ENCODE measurements at regions not wholly inside any gene's neighbourhood (a gene's known extent, or its start where the extent isn't known, plus 50 kb on each side); places are given as distances from the start of the nearest gene placed in this dataset.

GRCh38 chr5:73381590-73382400 is 66.8 kb downstream of the FOXD1 start:
- no peak for TF ChIP-seq CTCF (IDR thresholded peaks at IDR 0.05; ENCODE audit: borderline replicate concordance, control extremely low read depth, extremely low read depth, insufficient read depth, missing control alignments)

GRCh38 chr5:73380710-73381589 is 67.6 kb downstream of the FOXD1 start:
- DNase-seq (ENCODE audit: low spot score), result peak; percentile 22
- in situ Hi-C loops (cut with MboI; ENCODE audit: low sequenced_read_pairs, unreplicated experiment), result no loop called here
- TF ChIP-seq CTCF (IDR thresholded peaks at IDR 0.05; ENCODE audit: borderline replicate concordance, control extremely low read depth, extremely low read depth, insufficient read depth, missing control alignments), result no peak

More at GRCh38 chr5:73381590-73382400, 66.8 kb downstream of the FOXD1 start:
- in situ Hi-C loops (cut with MboI; ENCODE audit: low sequenced_read_pairs, unreplicated experiment), result no loop called here
- DNase-seq (ENCODE audit: low spot score), result peak; percentile 18

- DNase-seq (ENCODE audit: low spot score), result peak; percentile 16
- in situ Hi-C loops (cut with MboI; ENCODE audit: low sequenced_read_pairs, unreplicated experiment), result no loop called here
- TF ChIP-seq CTCF (IDR thresholded peaks at IDR 0.05; ENCODE audit: borderline replicate concordance, control extremely low read depth, extremely low read depth, insufficient read depth, missing control alignments), result no peak
These were observed 68.5 kb downstream of the FOXD1 start for GRCh38 chr5:73380041-73380440.

GRCh38 chr5:73379435-73379834 is 69.1 kb downstream of the FOXD1 start:
- in situ Hi-C loops (cut with MboI; ENCODE audit: low sequenced_read_pairs, unreplicated experiment), result no loop called here
- DNase-seq (ENCODE audit: low spot score), result peak; percentile 14
- TF ChIP-seq CTCF (IDR thresholded peaks at IDR 0.05; ENCODE audit: borderline replicate concordance, control extremely low read depth, extremely low read depth, insufficient read depth, missing control alignments), result no peak

GRCh38 chr5:73378765-73379164 is 69.8 kb downstream of the FOXD1 start:
- DNase-seq (ENCODE audit: low spot score), result no peak
- in situ Hi-C loops (cut with MboI; ENCODE audit: low sequenced_read_pairs, unreplicated experiment), result no loop called here
- no peak for TF ChIP-seq CTCF (IDR thresholded peaks at IDR 0.05; ENCODE audit: borderline replicate concordance, control extremely low read depth, extremely low read depth, insufficient read depth, missing control alignments)

GRCh38 chr5:73378070-73378469 is 70.5 kb downstream of the FOXD1 start:
- in situ Hi-C loops (cut with MboI; ENCODE audit: low sequenced_read_pairs, unreplicated experiment), result no loop called here
- TF ChIP-seq CTCF (IDR thresholded peaks at IDR 0.05; ENCODE audit: borderline replicate concordance, control extremely low read depth, extremely low read depth, insufficient read depth, missing control alignments), result no peak
- DNase-seq (ENCODE audit: low spot score), result no peak

All from GM13976 (cell line).